ENCODE measurements at regions not wholly inside any gene's neighbourhood (a gene's known extent, or its start where the extent isn't known, plus 50 kb on each side); places are given as distances from the start of the nearest gene placed in this dataset.

- H3K4me1 Mint-ChIP-seq, result no peaks in the 10 kb centered on the region
- no peak for DNase-seq (ENCODE audit: low spot score in 2 of 2)
- no peak for ATAC-seq (ENCODE audit: low read depth)
- H3K36me3 Mint-ChIP-seq, result no peaks in the 10 kb centered on the region
- H3K27ac Mint-ChIP-seq, result no peak overlapping the region
- H3K4me3 Mint-ChIP-seq, result no peak overlapping the region
- peaks cover 5% of the 10 kb centered on the region for H3K9me3 Mint-ChIP-seq
- peaks cover 5% of the 10 kb centered on the region for H3K27me3 Mint-ChIP-seq
Observed at GRCh38 chr4:151876381-151876988, 115.7 kb upstream of the GATB start.

GRCh38 chr4:151874328-151874727 lies 113.5 kb upstream of the GATB start:
- H3K9me3 Mint-ChIP-seq, result peaks cover 2% of the 10 kb centered on the region
- H3K4me3 Mint-ChIP-seq, result no peak overlapping the region
- H3K27me3 Mint-ChIP-seq, result peaks cover 5% of the 10 kb centered on the region
- no peaks in the 10 kb centered on the region for H3K36me3 Mint-ChIP-seq
- H3K27ac Mint-ChIP-seq, result no peak overlapping the region
- no peak for ATAC-seq (ENCODE audit: low read depth)
- no peaks in the 10 kb centered on the region for H3K4me1 Mint-ChIP-seq
- no peak for DNase-seq (ENCODE audit: low spot score in 2 of 2)

GRCh38 chr4:151866592-151866918 lies 105.7 kb upstream of the GATB start:
- DNase-seq (ENCODE audit: low spot score in 2 of 2) (no peak), ATAC-seq (ENCODE audit: low read depth) (no peak)
- Mint-ChIP-seq H3K4me1 (peaks cover 4% of the 10 kb centered on the region), H3K4me3 (no peak overlapping the region), H3K27ac (no peak overlapping the region), H3K27me3 (no peaks in the 10 kb centered on the region), H3K36me3 (no peaks in the 10 kb centered on the region), H3K9me3 (peaks cover 4% of the 10 kb centered on the region)

- DNase-seq (ENCODE audit: low spot score in 2 of 2) (no peak), ATAC-seq (ENCODE audit: low read depth) (no peak)
- H3K4me3 Mint-ChIP-seq, result no peak overlapping the region
- peaks cover 2% of the 10 kb centered on the region for H3K27me3 Mint-ChIP-seq
- peaks cover 4% of the 10 kb centered on the region for H3K9me3 Mint-ChIP-seq
- no peak overlapping the region for H3K27ac Mint-ChIP-seq
- H3K36me3 Mint-ChIP-seq, result no peaks in the 10 kb centered on the region
- peaks cover 4% of the 10 kb centered on the region for H3K4me1 Mint-ChIP-seq
Observed at GRCh38 chr4:151865744-151866591, 105.2 kb upstream of the GATB start.

GRCh38 chr4:151865312-151865711 lies 104.5 kb upstream of the GATB start:
- DNase-seq (ENCODE audit: low spot score in 2 of 2) (no peak), ATAC-seq (ENCODE audit: low read depth) (no peak)
- H3K4me3 Mint-ChIP-seq, result no peak overlapping the region
- H3K9me3 Mint-ChIP-seq, result peaks cover 4% of the 10 kb centered on the region
- peaks cover 4% of the 10 kb centered on the region for H3K4me1 Mint-ChIP-seq
- H3K27ac Mint-ChIP-seq, result no peak overlapping the region
- H3K36me3 Mint-ChIP-seq, result no peaks in the 10 kb centered on the region
- peaks cover 2% of the 10 kb centered on the region for H3K27me3 Mint-ChIP-seq

- Mint-ChIP-seq H3K4me3 (no peak overlapping the region), H3K27ac (no peak overlapping the region), H3K27me3 (peaks cover 2% of the 10 kb centered on the region), H3K9me3 (peaks cover 4% of the 10 kb centered on the region), H3K36me3 (no peaks in the 10 kb centered on the region), H3K4me1 (peaks cover 4% of the 10 kb centered on the region)
- DNase-seq (ENCODE audit: low spot score in 2 of 2), result no peak
- ATAC-seq (ENCODE audit: low read depth), result no peak
Observed at GRCh38 chr4:151864068-151864467, 103.3 kb upstream of the GATB start.

GRCh38 chr4:151862766-151863165 lies 102.0 kb upstream of the GATB start:
- peaks cover 4% of the 10 kb centered on the region for H3K4me1 Mint-ChIP-seq
- H3K27me3 Mint-ChIP-seq, result peaks cover 2% of the 10 kb centered on the region
- DNase-seq (ENCODE audit: low spot score in 2 of 2) (no peak), ATAC-seq (ENCODE audit: low read depth) (no peak)
- H3K4me3 Mint-ChIP-seq, result no peak overlapping the region
- H3K36me3 Mint-ChIP-seq, result no peaks in the 10 kb centered on the region
- H3K9me3 Mint-ChIP-seq, result peaks cover 2% of the 10 kb centered on the region
- no peak overlapping the region for H3K27ac Mint-ChIP-seq

- Mint-ChIP-seq H3K36me3 (no peaks in the 10 kb centered on the region), H3K4me3 (no peak overlapping the region), H3K9me3 (peaks cover 3% of the 10 kb centered on the region), H3K27me3 (peaks cover 2% of the 10 kb centered on the region), H3K4me1 (peaks cover 8% of the 10 kb centered on the region), H3K27ac (no peak overlapping the region)
- DNase-seq (ENCODE audit: low spot score in 2 of 2), result no peak
- no peak for ATAC-seq (ENCODE audit: low read depth)
Observed at GRCh38 chr4:151860561-151861093, 99.8 kb upstream of the GATB start.

GRCh38 chr4:151859641-151860040 lies 98.8 kb upstream of the GATB start:
- Mint-ChIP-seq H3K27ac (no peak overlapping the region), H3K36me3 (no peaks in the 10 kb centered on the region), H3K4me3 (no peak overlapping the region), H3K27me3 (peaks cover 2% of the 10 kb centered on the region), H3K4me1 (peaks cover 5% of the 10 kb centered on the region), H3K9me3 (peaks cover 3% of the 10 kb centered on the region)
- DNase-seq (ENCODE audit: low spot score in 2 of 2) (no peak), ATAC-seq (ENCODE audit: low read depth) (no peak)

GRCh38 chr4:151858356-151858755 lies 97.5 kb upstream of the GATB start:
- H3K36me3 Mint-ChIP-seq, result no peaks in the 10 kb centered on the region
- H3K4me1 Mint-ChIP-seq, result peaks cover 5% of the 10 kb centered on the region
- peaks cover 7% of the 10 kb centered on the region for H3K27me3 Mint-ChIP-seq
- no peak overlapping the region for H3K27ac Mint-ChIP-seq
- H3K9me3 Mint-ChIP-seq, result peaks cover 3% of the 10 kb centered on the region
- no peak overlapping the region for H3K4me3 Mint-ChIP-seq
- ATAC-seq (ENCODE audit: low read depth) (no peak), DNase-seq (ENCODE audit: low spot score in 2 of 2) (no peak)

GRCh38 chr4:151857368-151857767 lies 96.6 kb upstream of the GATB start:
- DNase-seq (ENCODE audit: low spot score in 2 of 2), result no peak
- Mint-ChIP-seq H3K4me3 (no peak overlapping the region), H3K36me3 (no peaks in the 10 kb centered on the region), H3K9me3 (peaks cover 3% of the 10 kb centered on the region), H3K27ac (no peak overlapping the region), H3K4me1 (peaks cover 5% of the 10 kb centered on the region), H3K27me3 (peaks cover 7% of the 10 kb centered on the region)
- ATAC-seq (ENCODE audit: low read depth), result no peak

- no peaks in the 10 kb centered on the region for H3K36me3 Mint-ChIP-seq
- no peak overlapping the region for H3K27ac Mint-ChIP-seq
- no peak for DNase-seq (ENCODE audit: low spot score in 2 of 2)
- H3K9me3 Mint-ChIP-seq, result peaks cover 3% of the 10 kb centered on the region
- ATAC-seq (ENCODE audit: low read depth), result no peak
- H3K4me1 Mint-ChIP-seq, result peaks cover 5% of the 10 kb centered on the region
- H3K27me3 Mint-ChIP-seq, result peaks cover 8% of the 10 kb centered on the region
- H3K4me3 Mint-ChIP-seq, result no peak overlapping the region
Observed at GRCh38 chr4:151855747-151856146, 94.9 kb upstream of the GATB start.

GRCh38 chr4:151854731-151855130 lies 93.9 kb upstream of the GATB start:
- Mint-ChIP-seq H3K36me3 (no peaks in the 10 kb centered on the region), H3K4me3 (no peak overlapping the region), H3K9me3 (peaks cover 3% of the 10 kb centered on the region), H3K27ac (no peak overlapping the region), H3K4me1 (peaks cover 5% of the 10 kb centered on the region), H3K27me3 (peaks cover 8% of the 10 kb centered on the region)
- no peak for ATAC-seq (ENCODE audit: low read depth)
- no peak for DNase-seq (ENCODE audit: low spot score in 2 of 2)

GRCh38 chr4:151853034-151853433 lies 92.2 kb upstream of the GATB start:
- H3K36me3 Mint-ChIP-seq, result no peaks in the 10 kb centered on the region
- H3K27me3 Mint-ChIP-seq, result peaks cover 8% of the 10 kb centered on the region
- ATAC-seq (ENCODE audit: low read depth) (no peak), DNase-seq (ENCODE audit: low spot score in 2 of 2) (no peak)
- H3K9me3 Mint-ChIP-seq, result peaks cover 3% of the 10 kb centered on the region
- H3K4me1 Mint-ChIP-seq, result peaks cover 5% of the 10 kb centered on the region
- H3K27ac Mint-ChIP-seq, result no peak overlapping the region
- no peak overlapping the region for H3K4me3 Mint-ChIP-seq
